CD4-positive, alpha-beta T cell treated with Interleukin-15 for 4 hours (primary cell): ENCODE measurements at regions not wholly inside any gene's neighbourhood (a gene's known extent, or its start where the extent isn't known, plus 50 kb on each side); places are given as distances from the start of the nearest gene placed in this dataset.
A peak's percentile ranks its signal among the peaks of the same experiment; 100 is the strongest.
"Not testable (repeated sequence)": the region's sequence is repeated elsewhere in the genome, so short reads cannot be mapped to it uniquely, and the experiment has no call there.

Experiments used
- DNase-seq: peaks from one replicate; pipeline ENCODE4 v3.0.0-alpha.2; 2020; ENCODE audit warnings: low spot score

DNA sequence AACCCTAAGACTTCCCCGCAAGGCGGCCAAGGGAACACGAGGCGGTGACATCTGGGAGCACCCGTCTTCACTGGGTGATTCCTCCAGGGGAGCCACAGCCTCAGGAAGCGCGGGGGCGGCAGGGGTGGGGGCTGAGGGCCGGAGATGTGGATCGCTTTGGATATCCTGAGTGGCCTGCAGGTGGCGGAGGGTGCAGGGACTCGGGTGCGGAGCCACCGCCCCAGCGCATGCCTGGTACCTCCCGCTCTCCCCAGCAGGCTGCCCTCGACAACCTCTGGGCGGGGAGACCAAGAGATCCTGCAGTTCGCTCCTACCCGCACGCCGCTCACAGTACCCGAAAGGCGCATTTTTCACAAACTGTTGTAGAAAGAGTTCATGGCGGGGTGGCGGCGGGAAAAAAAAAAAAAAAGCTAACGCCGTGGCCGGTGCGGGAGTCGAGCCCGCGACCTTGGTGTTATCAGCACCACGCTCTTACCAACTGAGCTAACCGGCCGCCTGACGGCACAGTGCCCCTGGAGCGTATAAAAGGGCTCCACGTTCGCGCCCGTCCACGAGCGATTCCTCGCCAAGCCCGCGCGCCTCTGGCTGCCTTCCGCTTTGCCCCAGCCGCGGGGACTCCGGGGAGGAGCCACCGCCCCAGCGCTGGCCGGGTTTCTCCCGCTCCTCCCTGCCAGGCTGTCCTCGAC lies 124.7 kb upstream of the PRKX start:
- DNase-seq = not testable (repeated sequence)

DNA sequence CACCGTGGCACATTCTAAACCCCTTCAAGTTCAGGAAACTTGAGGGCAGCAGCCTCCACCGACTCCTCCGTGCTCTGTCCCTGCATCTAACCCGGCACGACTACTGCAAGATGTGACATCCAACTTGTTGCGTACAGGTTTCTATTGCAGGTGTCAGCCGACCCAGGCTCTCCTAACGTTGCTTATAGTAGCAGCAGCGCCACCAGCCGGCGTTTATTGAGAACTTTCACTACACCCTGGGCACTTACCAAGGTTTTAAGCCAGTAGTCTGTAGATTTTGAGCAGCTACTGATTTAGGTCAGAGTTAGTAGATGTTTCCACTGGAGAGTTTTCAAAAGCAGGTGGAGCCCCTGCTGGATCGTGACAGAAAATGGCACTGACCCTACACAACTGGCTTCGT lies 123.8 kb upstream of the PRKX start:
- DNase-seq = not testable (repeated sequence)

DNA sequence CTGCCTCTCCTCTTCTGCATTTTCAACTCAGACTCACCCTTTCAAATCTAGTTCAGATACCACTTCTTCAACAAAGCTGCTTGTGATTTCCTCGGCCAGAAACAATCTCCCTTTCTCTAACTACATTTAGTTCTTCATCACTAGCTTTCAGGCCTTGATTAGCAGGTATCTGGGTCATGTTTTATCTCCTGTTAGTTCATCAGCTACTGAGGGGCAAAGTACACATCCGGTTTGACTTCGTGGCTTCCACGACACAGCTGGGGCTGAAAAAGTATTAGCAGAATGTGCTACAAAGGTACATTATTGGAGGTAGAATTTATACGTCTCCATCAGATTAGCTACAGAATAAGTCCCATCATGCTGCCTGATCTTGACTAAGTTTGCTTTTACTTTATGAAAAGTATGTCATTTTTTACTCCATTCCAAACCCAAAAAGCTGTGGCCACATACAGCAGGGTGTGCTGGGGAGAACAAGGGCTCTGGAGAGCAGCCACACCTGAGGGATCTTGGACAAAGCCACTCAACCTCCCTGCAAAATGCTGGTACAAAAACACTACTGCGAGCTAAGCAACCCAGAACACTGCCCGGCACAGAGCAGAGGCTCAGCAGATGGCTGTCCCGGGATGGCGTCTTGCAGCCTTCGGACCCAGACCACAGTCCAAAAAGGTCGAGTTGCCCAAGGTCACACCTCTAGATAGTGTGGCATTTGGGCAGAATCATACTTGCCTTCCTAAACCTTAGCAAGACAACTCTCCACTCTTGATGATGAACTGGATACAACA lies 120.5 kb upstream of the PRKX start:
- not testable (repeated sequence) for DNase-seq

DNA sequence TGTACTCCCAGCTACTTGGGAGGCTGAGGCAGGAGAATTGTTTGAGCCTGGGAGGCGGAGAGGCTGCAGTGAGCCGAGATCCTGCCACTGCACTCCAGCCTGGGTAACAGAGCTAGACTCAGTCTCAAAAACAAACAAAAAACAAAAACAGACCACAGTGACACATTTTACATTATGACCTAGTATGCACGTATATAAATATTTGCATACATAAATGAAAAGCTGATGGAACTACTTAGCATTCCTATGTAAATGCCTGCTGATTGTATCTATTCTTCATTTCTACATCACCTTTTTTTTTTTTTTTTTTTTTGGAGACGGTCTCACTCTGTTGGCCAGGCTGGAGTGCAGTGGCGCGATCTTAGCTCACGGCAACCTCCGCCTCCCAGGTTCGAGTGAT lies 116.6 kb upstream of the PRKX start:
- not testable (repeated sequence) for DNase-seq

DNA sequence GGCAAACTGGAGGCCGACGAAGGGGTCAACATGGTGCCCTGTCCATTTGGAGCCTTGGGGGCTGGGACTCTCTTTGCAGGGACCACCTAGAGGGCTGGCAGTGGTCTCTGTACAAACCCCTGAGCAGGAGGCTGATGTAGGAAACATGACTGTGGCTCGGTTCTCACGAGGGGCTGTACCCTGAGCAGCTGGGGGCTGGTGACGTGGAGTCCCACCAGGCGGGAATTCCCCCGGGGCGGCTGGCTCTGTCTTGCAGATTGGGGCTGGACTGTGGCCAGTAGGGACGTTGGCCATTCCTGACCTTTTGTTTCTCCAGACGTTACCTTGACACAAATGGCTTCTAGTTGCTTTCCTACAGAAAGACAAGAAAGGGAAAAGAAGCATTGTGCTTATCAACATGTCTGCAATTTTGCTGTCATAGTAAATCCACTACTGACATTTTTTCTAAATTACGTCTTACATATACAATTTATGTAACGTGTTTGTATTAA lies 115.6 kb upstream of the PRKX start:
- not testable (repeated sequence) for DNase-seq

DNA sequence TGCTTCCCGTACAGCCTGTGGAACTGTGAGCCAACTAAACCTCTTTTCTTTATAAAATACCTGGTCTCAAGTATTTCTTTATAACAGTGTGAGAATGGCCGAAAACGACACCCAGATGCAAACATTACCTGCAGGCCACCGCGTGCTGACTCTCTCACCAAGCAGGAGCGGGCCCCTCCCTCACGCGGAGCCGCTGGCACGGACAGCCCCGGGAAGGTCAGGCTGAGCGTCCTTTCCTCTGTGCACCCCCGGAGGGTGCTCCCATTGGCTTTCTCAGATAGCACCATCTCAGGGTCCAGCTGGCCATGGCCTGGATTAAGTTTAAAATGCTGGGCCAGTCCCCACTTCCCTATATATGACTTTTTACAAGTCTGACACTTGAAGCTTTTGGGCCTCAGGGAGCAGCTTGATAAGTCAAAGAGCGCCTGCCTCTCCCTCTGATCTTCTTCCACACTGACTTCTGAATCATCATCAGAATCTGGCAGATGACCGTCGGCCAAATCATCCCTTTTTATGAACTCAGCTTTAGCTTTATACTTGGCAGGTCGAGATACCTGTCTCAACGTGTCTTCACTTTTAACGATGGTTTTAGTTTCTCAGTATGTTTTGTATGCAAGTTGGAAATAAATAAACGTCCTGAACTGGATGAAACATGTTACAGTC lies 115.1 kb upstream of the PRKX start:
- DNase-seq = not testable (repeated sequence)

DNA sequence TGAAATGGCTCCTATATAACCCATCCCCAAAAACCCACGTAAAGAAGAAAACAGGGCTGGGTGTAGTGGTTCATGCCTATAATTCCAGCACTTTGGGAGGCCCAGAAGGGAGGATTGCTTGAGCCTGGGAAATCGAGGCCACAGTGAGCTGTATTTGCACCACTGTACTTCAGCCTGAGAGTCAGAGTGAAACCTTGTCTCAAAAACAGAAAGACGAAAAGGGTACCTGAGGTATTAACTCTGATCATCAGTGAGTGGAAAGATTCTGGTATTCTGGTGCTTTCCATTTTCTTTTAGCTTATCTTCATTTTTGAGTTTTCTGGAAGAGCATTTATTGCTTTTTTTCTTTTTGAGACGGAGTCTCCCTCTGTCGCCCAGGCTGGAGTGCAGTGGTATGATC lies 110.6 kb upstream of the PRKX start:
- DNase-seq = not testable (repeated sequence)

DNA sequence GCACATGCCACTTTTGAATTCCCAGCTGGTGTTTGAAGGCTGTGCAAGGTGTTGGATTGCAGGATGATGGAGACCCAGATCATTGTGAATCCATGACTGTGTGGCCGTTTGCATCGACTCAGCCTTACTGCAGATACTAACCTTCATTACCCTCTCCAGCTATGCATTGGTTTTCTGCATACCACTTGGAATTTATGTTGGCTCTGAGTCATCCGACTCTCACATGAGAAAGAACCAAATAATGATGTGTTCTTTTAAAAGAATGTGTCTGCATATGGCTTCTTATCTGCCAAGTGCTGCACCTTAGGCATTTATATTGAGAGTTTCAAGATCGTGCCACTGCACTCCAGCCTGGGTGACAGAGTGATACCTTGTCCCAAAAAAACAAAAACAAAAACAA lies 106.7 kb upstream of the PRKX start:
- DNase-seq = no peak

DNA sequence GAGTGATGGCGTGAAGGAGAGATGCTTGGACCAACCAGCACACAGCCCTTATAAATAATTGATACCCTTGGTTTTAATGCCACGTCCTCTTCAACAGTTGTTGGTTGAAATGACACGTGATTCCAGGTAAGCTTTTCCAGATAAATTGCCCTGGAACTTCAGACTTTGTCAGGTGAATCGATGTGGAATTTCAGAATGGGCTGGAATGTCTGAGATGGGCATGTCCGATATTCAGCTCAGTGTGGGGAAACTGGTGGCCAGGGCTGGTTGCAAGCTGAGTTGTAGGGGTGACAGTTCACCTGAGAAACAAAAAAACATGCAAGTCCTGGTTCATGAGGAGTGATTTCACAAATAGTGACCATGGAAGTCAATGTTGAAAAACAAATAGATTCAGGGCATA lies 104.0 kb upstream of the PRKX start:
- not testable (repeated sequence) for DNase-seq

DNA sequence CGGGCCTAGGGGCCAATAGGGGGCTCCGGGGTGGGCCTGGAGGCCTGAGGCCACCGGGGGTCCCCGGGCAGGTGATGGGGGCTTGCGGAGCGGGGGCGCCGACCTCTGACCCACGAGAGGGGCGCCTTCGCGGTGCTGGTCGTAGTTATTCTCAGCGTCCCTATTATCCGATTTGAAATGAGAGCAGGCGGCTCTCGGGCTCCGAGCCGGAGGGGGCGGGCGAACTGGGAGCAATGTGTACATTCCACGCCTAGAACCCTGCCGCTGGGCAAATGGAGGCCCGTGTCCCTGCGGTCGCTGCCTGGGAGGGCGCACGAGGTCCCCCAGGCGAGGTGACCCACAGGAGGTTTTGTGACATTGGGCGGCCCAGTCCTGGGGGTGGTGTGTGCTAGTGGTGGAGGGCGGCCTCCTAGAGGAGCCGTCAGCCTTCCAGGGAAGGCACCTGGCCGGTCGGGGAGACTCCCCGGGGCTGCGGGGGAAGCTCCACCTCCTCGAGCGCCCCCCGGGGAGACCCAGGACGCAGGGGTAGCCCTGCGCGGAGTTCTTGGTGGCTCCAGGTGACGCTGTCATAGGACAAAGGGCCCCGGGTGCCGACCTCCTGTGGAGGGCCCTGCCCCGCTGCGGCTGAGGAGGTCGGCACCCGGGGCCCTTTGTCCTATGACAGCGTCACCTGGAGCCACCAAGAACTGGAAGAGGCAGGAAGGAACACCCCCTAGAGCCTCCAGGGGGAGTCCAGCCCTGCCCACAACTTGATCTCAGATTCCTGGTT lies 102.6 kb upstream of the PRKX start:
- DNase-seq = peak; percentile 0

DNA sequence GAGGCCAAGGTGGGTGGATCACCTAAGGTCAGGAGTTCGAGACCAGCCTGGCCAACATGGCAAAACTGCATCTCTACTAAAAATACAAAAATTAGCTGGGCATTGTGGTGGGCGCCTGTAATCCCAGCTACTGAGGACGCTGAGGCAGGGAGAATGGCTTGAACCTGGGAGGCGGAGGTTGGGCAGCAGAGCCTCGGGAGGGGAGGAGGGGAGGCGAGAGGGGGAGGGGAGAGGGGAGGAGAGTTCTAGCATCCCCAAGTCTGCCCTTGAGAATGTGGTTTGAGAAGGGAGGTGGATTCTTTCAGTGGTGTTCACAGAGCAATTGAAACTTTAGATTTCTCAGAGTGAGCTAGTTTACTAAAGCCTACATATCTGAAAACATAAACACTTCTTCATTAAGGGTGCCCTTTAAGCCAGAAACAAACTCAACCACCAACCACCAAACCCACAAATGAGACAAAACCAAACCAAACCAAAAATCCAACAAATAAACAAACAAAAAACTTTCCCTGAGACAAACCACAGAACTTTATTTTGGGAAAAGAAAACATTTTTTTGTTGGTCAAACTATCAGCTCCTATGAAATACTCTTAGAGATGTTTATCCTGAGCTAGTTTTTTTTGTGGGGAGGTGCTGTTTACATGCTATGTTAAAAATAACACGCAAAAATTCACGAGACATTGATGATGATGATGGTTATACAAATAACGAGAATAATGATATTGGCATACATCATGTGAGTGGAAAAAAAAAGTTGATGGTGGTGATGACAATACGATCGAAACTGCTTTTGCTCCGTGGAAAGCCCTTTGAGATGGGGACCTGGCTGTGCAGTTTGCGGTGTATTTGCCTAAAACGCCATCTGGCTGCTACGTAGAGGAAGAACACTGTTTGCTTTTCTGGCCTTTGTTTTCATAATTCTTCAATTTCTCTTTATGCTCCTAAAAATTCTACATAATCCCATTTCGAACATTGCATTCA lies 98.2 kb upstream of the PRKX start:
- peak; percentile 59 for DNase-seq

DNA sequence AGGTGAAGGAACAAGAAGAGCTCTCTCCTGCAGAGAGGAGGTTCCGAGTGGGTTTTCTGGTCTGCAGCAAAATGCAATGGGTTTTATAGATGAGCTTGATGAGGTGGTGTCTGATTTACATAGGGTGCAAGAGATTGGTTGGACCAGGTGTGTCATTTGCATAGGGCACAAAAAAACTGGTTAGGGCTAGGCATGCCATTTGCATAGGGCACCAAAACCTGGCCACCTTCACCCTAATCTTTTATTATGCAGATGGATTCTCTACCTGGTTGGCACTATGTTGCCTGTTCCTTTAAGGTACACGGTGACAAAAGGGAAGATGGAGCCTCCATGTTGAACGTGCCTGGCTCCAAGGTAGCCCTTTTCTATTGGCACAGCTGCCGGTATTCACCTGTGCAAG lies 94.5 kb upstream of the PRKX start:
- DNase-seq = no peak

DNA sequence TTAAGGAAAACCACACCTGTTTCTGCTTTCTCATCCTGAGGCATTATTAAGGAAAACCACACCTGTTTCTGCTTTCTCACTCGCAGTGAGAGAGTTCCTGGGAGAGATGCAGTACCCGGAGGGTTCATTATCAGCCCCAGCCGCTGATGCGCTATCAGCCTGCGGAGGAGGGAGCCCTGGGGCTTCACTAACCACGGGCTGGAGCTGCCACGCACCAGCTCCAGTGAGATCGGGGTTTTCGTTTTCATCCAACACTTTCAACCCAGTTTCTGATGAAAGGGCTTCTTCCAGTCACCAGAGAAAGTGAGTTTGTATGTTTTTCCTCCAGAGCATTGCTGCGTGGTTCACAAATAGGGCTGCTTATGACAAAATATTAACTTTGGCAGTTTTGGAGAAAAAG lies 93.2 kb upstream of the PRKX start:
- DNase-seq = no peak

DNA sequence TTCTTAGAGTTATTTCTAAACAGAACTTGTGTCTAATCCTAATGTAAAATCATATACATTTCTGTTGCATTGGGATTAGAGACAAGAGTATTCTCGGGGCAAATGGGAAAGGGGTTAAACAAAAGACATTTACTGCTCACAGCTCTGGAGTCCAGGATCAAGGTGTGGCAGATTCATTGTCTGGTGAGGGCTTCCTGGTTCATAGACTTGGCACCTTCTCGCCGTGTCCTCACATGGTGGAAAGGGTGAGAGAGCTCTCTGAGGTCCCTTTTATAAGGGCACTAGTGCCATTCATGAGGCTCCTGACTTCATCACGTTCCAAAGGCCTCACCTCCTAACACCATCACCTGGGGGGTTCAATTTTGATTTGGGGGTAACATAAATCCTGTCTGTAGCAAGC lies 90.3 kb upstream of the PRKX start:
- DNase-seq = no peak

DNA sequence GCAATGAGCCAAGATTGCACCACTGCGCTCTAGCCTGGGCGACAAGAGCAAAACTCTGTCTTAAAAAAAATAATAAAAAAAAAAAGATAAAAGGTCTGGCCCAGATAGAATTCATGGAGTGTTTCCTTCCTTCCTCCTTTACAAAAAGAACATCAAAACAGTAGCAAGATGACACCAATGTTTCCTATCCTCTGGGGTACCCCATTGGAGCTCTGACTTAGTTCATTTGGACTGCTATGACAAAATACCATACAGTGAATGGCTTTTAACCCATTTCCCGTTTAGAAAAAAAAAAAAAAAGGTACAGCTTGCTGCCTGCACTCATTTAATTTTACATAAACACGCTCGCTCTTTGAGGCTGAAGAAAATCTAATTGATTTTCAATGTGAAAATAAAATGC lies 89.9 kb upstream of the PRKX start:
- DNase-seq = no peak

DNA sequence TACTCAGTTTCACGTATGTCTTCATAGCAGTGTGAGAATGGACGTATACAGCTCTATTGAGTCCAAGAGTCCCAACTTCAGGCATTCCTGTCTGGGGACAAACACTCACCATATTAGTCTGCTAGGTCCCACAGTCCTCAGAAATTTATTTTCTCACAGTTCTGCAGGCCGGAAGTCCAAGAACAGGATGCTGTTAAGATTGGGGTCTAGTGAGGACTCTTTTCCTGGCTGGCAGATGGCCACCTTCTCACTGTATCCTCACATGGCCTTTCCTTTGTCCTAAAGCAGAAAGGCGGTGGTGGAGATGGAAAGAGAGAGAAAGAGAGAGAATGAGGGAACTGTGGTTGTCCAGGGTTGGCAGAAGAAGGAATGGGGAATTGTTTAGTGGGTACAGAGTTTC lies 82.0 kb upstream of the PRKX start:
- DNase-seq = not testable (repeated sequence)

DNA sequence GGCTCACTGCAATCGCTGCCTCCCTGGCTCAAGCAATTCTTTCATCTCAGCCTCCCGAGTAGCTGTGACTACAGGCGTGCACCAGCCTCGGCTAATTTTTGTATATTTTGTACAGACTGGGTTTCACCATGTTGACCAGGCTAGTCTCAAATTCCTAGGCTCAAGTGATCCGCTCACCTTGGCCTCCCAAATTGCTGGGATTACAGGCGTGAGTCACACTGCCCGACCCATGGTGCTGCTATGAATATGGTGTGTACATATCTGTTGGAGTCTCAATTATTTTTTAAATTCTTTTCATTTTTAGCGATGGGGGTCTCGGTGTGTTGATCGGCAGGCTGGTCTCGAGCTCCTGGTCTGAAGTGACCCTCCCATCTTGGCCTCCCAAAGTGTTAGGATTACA lies 78.0 kb upstream of the PRKX start:
- DNase-seq = no peak

DNA sequence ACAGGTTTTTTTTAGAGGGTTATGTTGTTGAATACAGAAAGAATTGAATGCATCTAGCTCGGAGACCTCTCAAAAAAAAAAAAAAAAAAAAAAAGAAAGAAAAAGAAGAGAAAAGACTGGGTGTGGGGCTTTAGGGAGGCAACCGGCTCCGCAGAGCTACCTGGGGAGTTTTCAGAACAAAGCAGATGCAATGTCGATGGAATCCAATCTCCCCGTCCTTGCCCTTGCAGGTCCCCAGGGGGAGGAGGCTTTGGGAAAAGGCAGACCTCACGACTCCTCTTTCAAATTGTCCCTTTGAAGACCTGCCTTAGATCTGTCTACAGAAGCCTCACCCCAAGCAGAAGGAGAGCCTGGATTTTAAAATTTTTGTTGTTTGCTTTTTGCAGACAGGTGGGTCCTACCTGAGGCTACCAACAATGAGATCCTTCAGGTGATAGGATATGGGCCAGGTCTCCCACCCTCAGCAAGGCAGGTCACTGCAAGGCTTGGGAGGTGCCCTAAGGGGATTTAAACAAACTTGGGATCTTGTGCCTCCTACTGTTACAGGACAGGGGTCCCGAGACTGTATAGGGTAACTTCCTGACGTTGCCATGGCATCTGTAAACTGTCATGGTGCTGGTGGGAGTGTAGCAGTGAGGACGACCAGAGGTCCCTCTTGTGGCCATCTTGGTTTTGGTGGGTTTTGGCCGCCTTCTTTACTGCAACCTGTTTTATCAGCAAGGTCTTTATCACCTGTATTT lies 75.2 kb upstream of the PRKX start:
- DNase-seq = peak; percentile 28

DNA sequence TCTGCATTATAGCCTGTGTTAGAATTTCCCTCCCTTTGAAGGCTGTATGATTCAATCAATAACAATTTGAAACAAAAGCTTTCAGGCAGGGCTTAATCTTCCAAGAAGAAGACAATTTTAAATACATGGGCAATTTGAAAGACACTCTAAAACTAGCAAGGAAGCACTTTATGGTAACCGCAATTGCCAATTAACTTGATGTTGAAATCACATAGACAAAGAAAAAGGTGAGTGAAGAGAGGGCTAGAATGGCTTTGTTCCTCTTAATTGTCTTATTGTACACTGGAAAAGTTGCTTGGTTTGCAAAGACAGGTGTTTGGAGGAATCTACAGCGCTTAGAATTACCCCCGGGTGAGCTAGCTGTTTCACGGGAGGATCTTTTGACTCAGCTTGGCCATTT lies 74.4 kb upstream of the PRKX start:
- DNase-seq = no peak

DNA sequence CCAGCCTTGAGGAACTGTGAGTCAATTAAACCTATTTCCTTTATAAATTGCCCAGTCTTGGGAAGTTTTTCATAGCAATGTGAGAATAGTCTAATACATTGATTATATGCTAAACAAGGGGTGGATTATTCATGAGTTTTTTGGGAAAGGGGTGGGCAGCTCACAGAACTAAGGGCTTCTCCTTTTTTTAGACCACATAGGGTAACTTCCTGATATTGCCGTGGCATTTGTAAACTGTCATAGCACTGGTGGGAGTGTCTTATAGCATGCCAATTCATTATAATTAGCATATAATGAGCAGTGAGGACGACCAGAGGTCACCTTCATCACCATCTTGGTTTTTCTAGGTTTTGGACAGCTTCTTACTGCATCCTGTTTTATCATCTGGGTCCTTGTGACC lies 72.4 kb upstream of the PRKX start:
- not testable (repeated sequence) for DNase-seq
